ENCODE measurements at regions not wholly inside any gene's neighbourhood (a gene's known extent, or its start where the extent isn't known, plus 50 kb on each side); places are given as distances from the start of the nearest gene placed in this dataset.

GRCh38 chr13:88162076-88162702 is 491.0 kb downstream of the SLITRK5 start:
- H3K9me3 ChIP-seq (replicated peaks): peaks cover 23% of the 10 kb centered on the region
- H3K4me1 ChIP-seq (replicated peaks): no peaks in the 10 kb centered on the region
- no peaks in the 10 kb centered on the region for H3K27me3 ChIP-seq (replicated peaks)
- no peak overlapping the region for H3K27ac ChIP-seq
- DNase-seq (ENCODE audit: low read depth in 1 of 2, low spot score in 2 of 2): no peak
- H3K36me3 ChIP-seq: no peaks in the 10 kb centered on the region
- H3K4me3 ChIP-seq: no peak overlapping the region

GRCh38 chr13:88176231-88176630 is 505.1 kb downstream of the SLITRK5 start:
- Histone ChIP-seq H3K4me1 (replicated peaks) (no peaks in the 10 kb centered on the region), H3K4me3 (no peak overlapping the region), H3K27me3 (replicated peaks) (no peaks in the 10 kb centered on the region), H3K27ac (no peak overlapping the region), H3K9me3 (replicated peaks) (no peaks in the 10 kb centered on the region), H3K36me3 (no peaks in the 10 kb centered on the region)
- no peak for DNase-seq (ENCODE audit: low read depth in 1 of 2, low spot score in 2 of 2)

- Histone ChIP-seq H3K4me1 (replicated peaks) (no peaks in the 10 kb centered on the region), H3K27ac (no peak overlapping the region), H3K27me3 (replicated peaks) (no peaks in the 10 kb centered on the region), H3K4me3 (no peak overlapping the region), H3K9me3 (replicated peaks) (0 out of 2 replicates have a peak, but pooled peaks cover 2% of the 10 kb centered on the region), H3K36me3 (no peaks in the 10 kb centered on the region)
- DNase-seq (ENCODE audit: low read depth in 1 of 2, low spot score in 2 of 2): no peak
These were observed 512.3 kb downstream of the SLITRK5 start for GRCh38 chr13:88183440-88183839.

GRCh38 chr13:88188986-88189385 is 517.8 kb downstream of the SLITRK5 start:
- Histone ChIP-seq H3K27ac (no peak overlapping the region), H3K36me3 (no peaks in the 10 kb centered on the region), H3K4me3 (no peak overlapping the region), H3K4me1 (replicated peaks) (no peaks in the 10 kb centered on the region), H3K9me3 (replicated peaks) (0 out of 2 replicates have a peak, but pooled peaks cover 2% of the 10 kb centered on the region), H3K27me3 (replicated peaks) (no peaks in the 10 kb centered on the region)
- no peak for DNase-seq (ENCODE audit: low read depth in 1 of 2, low spot score in 2 of 2)

- 0 out of 2 replicates have a peak, but pooled peaks cover 2% of the 10 kb centered on the region for H3K9me3 ChIP-seq (replicated peaks)
- no peaks in the 10 kb centered on the region for H3K36me3 ChIP-seq
- no peak overlapping the region for H3K27ac ChIP-seq
- no peak for DNase-seq (ENCODE audit: low read depth in 1 of 2, low spot score in 2 of 2)
- no peak overlapping the region for H3K4me3 ChIP-seq
- H3K4me1 ChIP-seq (replicated peaks): no peaks in the 10 kb centered on the region
- no peaks in the 10 kb centered on the region for H3K27me3 ChIP-seq (replicated peaks)
These were observed 518.6 kb downstream of the SLITRK5 start for GRCh38 chr13:88189728-88190127.

GRCh38 chr13:88196106-88196505 is 524.9 kb downstream of the SLITRK5 start:
- H3K9me3 ChIP-seq (replicated peaks): no peaks in the 10 kb centered on the region
- no peaks in the 10 kb centered on the region for H3K27me3 ChIP-seq (replicated peaks)
- no peaks in the 10 kb centered on the region for H3K4me1 ChIP-seq (replicated peaks)
- no peak overlapping the region for H3K27ac ChIP-seq
- no peak overlapping the region for H3K4me3 ChIP-seq
- no peak for DNase-seq (ENCODE audit: low read depth in 1 of 2, low spot score in 2 of 2)
- H3K36me3 ChIP-seq: no peaks in the 10 kb centered on the region

GRCh38 chr13:88217372-88217771 is 546.2 kb downstream of the SLITRK5 start:
- no peak overlapping the region for H3K27ac ChIP-seq
- H3K27me3 ChIP-seq (replicated peaks): no peaks in the 10 kb centered on the region
- DNase-seq (ENCODE audit: low read depth in 1 of 2, low spot score in 2 of 2): no peak
- H3K4me1 ChIP-seq (replicated peaks): no peaks in the 10 kb centered on the region
- no peaks in the 10 kb centered on the region for H3K9me3 ChIP-seq (replicated peaks)
- no peaks in the 10 kb centered on the region for H3K36me3 ChIP-seq
- H3K4me3 ChIP-seq: no peak overlapping the region

GRCh38 chr13:88217883-88218282 is 546.7 kb downstream of the SLITRK5 start:
- Histone ChIP-seq H3K4me1 (replicated peaks) (no peaks in the 10 kb centered on the region), H3K36me3 (no peaks in the 10 kb centered on the region), H3K27ac (no peak overlapping the region), H3K4me3 (no peak overlapping the region), H3K27me3 (replicated peaks) (no peaks in the 10 kb centered on the region), H3K9me3 (replicated peaks) (no peaks in the 10 kb centered on the region)
- no peak for DNase-seq (ENCODE audit: low read depth in 1 of 2, low spot score in 2 of 2)

- Histone ChIP-seq H3K9me3 (replicated peaks) (no peaks in the 10 kb centered on the region), H3K27ac (no peak overlapping the region), H3K4me1 (replicated peaks) (no peaks in the 10 kb centered on the region), H3K4me3 (no peak overlapping the region), H3K36me3 (no peaks in the 10 kb centered on the region), H3K27me3 (replicated peaks) (no peaks in the 10 kb centered on the region)
- DNase-seq (ENCODE audit: low read depth in 1 of 2, low spot score in 2 of 2): no peak
These were observed 552.8 kb downstream of the SLITRK5 start for GRCh38 chr13:88223958-88224357.

- no peaks in the 10 kb centered on the region for H3K36me3 ChIP-seq
These were observed 564.3 kb downstream of the SLITRK5 start for GRCh38 chr13:88235441-88235840.

GRCh38 chr13:88246239-88246638 is 575.1 kb downstream of the SLITRK5 start:
- H3K27ac ChIP-seq: no peak overlapping the region
- no peaks in the 10 kb centered on the region for H3K36me3 ChIP-seq
- no peaks in the 10 kb centered on the region for H3K27me3 ChIP-seq (replicated peaks)
- no peaks in the 10 kb centered on the region for H3K4me1 ChIP-seq (replicated peaks)
- no peak overlapping the region for H3K4me3 ChIP-seq
- H3K9me3 ChIP-seq (replicated peaks): no peaks in the 10 kb centered on the region
- DNase-seq (ENCODE audit: low read depth in 1 of 2, low spot score in 2 of 2): no peak

More at GRCh38 chr13:88235441-88235840, 564.3 kb downstream of the SLITRK5 start:
- Histone ChIP-seq H3K27ac (no peak overlapping the region), H3K27me3 (replicated peaks) (no peaks in the 10 kb centered on the region), H3K4me1 (replicated peaks) (no peaks in the 10 kb centered on the region), H3K9me3 (replicated peaks) (no peaks in the 10 kb centered on the region), H3K4me3 (no peak overlapping the region)
- no peak for DNase-seq (ENCODE audit: low read depth in 1 of 2, low spot score in 2 of 2)

GRCh38 chr13:88248393-88248792 is 577.2 kb downstream of the SLITRK5 start:
- Histone ChIP-seq H3K36me3 (no peaks in the 10 kb centered on the region), H3K9me3 (replicated peaks) (no peaks in the 10 kb centered on the region), H3K4me1 (replicated peaks) (no peaks in the 10 kb centered on the region), H3K27ac (no peak overlapping the region), H3K27me3 (replicated peaks) (no peaks in the 10 kb centered on the region), H3K4me3 (no peak overlapping the region)
- no peak for DNase-seq (ENCODE audit: low read depth in 1 of 2, low spot score in 2 of 2)

- H3K9me3 ChIP-seq (replicated peaks): no peaks in the 10 kb centered on the region; the same call in 1 of the 2 replicates
- no peaks in the 10 kb centered on the region for H3K4me1 ChIP-seq (replicated peaks)
- H3K27ac ChIP-seq: no peak overlapping the region
- H3K27me3 ChIP-seq (replicated peaks): no peaks in the 10 kb centered on the region
- no peak for DNase-seq (ENCODE audit: low read depth in 1 of 2, low spot score in 2 of 2)
- H3K4me3 ChIP-seq: no peak overlapping the region
- H3K36me3 ChIP-seq: no peaks in the 10 kb centered on the region
These were observed 586.5 kb downstream of the SLITRK5 start for GRCh38 chr13:88257706-88258105.

GRCh38 chr13:88263808-88264207 is 592.6 kb downstream of the SLITRK5 start:
- no peak overlapping the region for H3K4me3 ChIP-seq
- H3K27ac ChIP-seq: no peak overlapping the region
- H3K36me3 ChIP-seq: no peaks in the 10 kb centered on the region
- DNase-seq (ENCODE audit: low read depth in 1 of 2, low spot score in 2 of 2): no peak
- no peaks in the 10 kb centered on the region for H3K27me3 ChIP-seq (replicated peaks)
- no peaks in the 10 kb centered on the region for H3K4me1 ChIP-seq (replicated peaks)
- no peaks in the 10 kb centered on the region; the same call in 1 of the 2 replicates for H3K9me3 ChIP-seq (replicated peaks)

- no peak for DNase-seq (ENCODE audit: low read depth in 1 of 2, low spot score in 2 of 2)
- Histone ChIP-seq H3K4me3 (no peak overlapping the region), H3K27me3 (replicated peaks) (no peaks in the 10 kb centered on the region), H3K36me3 (no peaks in the 10 kb centered on the region), H3K27ac (no peak overlapping the region), H3K4me1 (replicated peaks) (no peaks in the 10 kb centered on the region), H3K9me3 (replicated peaks) (no peaks in the 10 kb centered on the region)
These were observed 610.7 kb downstream of the SLITRK5 start for GRCh38 chr13:88281841-88282240.
